HG02623 (cell line): ENCODE measurements at regions not wholly inside any gene's neighbourhood (a gene's known extent, or its start where the extent isn't known, plus 50 kb on each side); places are given as distances from the start of the nearest gene placed in this dataset.

Experiments
- ATAC-seq: cut with Tn5 transposase; IDR thresholded peaks from one replicate; pipeline ENCODE4 v1.9.1; 2021; ENCODE audit warnings: moderate library complexity; ENCODE audit not compliant: unreplicated experiment

GRCh38 chr5:61621202-61621650 lies 289.2 kb downstream of the ZSWIM6 start:
- no peak for ATAC-seq

- ATAC-seq: no peak
Observed at GRCh38 chr5:61622156-61622555, 290.1 kb downstream of the ZSWIM6 start.

- no peak for ATAC-seq
Observed at GRCh38 chr5:61623401-61624069, 291.5 kb downstream of the ZSWIM6 start.

- ATAC-seq: no peak
Observed at GRCh38 chr5:61624553-61625136, 292.6 kb downstream of the ZSWIM6 start.

GRCh38 chr5:61625137-61625561 lies 293.1 kb downstream of the ZSWIM6 start:
- no peak for ATAC-seq

GRCh38 chr5:61625681-61626621 lies 293.9 kb downstream of the ZSWIM6 start:
- ATAC-seq: no peak

- no peak for ATAC-seq
Observed at GRCh38 chr5:61626639-61627282, 294.7 kb downstream of the ZSWIM6 start.

- no peak for ATAC-seq
Observed at GRCh38 chr5:61627531-61627930, 295.5 kb downstream of the ZSWIM6 start.

GRCh38 chr5:61630908-61631307 lies 298.9 kb downstream of the ZSWIM6 start:
- no peak for ATAC-seq

- no peak for ATAC-seq
Observed at GRCh38 chr5:61631438-61631941, 299.4 kb downstream of the ZSWIM6 start.

GRCh38 chr5:61632064-61632463 lies 300.0 kb downstream of the ZSWIM6 start:
- no peak for ATAC-seq

- no peak for ATAC-seq
Observed at GRCh38 chr5:61635271-61635670, 303.2 kb downstream of the ZSWIM6 start.

- no peak for ATAC-seq
Observed at GRCh38 chr5:61637566-61637965, 305.5 kb downstream of the ZSWIM6 start.

- no peak for ATAC-seq
Observed at GRCh38 chr5:61638476-61638875, 306.4 kb downstream of the ZSWIM6 start.

GRCh38 chr5:61640179-61641021 lies 308.3 kb downstream of the ZSWIM6 start:
- ATAC-seq: no peak

GRCh38 chr5:61641748-61642565 lies 309.9 kb downstream of the ZSWIM6 start:
- no peak for ATAC-seq

GRCh38 chr5:61647672-61648071 lies 315.6 kb downstream of the ZSWIM6 start:
- ATAC-seq: no peak

GRCh38 chr5:61649231-61649630 lies 317.2 kb downstream of the ZSWIM6 start:
- ATAC-seq: no peak

- ATAC-seq: no peak
Observed at GRCh38 chr5:61649971-61650370, 317.9 kb downstream of the ZSWIM6 start.
